Activated CD8-positive, alpha-beta memory T cell treated with anti-CD3 and anti-CD28 coated beads, Interleukin-2, amount 50 U/mL, for 48 hours (primary cell): ENCODE measurements at regions not wholly inside any gene's neighbourhood (a gene's known extent, or its start where the extent isn't known, plus 50 kb on each side); places are given as distances from the start of the nearest gene placed in this dataset.

Experiments
- DNase-seq: peaks from one replicate; pipeline ENCODE4 v3.0.0-alpha.2; 2020

GRCh38 chr2:88281302-88282217 is 111.4 kb downstream of the THNSL2 start:
- no peak for DNase-seq

DNA sequence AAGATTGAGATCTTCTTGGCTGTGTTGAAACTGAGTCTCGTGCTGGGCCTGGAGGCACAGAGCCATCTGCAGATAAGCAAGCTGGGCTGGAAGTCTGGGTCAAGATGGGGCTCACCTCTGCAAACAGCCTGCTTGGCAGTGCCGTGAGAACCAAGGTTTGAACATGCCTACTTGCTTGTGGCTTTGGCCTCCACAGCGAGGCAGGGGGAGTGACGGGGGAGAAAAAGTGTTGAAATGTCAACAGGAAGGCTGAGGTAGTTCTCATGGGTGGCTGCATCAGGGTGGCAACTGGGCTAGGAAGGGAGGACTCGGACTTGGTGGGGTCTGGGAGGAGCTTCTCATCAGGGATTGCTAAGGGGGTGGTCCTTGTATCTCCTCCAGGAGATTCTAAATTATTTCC is 99.7 kb downstream of the THNSL2 start:
- no peak for DNase-seq

DNA sequence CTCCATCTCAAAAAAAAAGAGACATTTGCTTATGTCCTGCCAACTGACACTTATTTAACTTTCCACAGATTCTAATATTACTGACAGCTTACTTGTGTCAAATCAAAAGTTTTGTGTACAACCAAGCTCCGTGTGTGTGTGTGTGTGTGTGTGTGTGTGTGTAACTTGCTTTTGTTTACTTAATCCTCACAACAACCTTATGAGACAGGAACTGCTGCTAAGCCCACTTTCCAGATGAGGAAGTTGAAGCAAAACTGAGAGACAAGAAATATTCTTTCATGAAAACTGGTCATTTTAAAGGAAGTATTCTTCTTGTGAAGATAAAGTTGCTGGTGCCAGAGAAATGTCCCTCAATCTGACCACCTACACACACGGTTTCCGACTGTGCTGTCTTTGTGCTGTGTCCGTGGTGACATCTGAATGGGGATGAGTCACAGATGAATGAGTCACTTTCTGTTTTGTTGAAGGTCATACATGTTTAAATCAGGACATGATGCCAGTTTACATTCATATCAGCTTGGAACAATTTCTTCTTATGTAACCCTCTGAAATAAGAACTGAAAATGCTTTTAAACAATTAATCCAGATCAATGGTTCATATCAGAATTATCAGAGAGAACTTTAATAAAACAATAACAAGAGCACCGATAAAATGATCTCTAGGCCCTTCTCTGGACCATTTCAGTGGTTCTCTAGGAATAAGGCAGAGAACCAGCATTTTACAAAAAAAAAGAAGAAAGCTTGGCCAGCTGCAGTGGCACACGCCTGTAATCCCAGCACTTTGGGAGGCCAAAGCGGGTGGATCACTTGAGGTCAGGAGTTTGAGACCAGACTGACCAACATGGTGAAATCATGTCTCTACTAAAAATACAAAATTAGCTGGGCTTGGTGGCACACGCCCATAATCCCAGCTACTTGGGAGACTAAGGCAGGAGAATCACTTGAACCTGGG is 95.5 kb downstream of the THNSL2 start:
- DNase-seq = no peak

DNA sequence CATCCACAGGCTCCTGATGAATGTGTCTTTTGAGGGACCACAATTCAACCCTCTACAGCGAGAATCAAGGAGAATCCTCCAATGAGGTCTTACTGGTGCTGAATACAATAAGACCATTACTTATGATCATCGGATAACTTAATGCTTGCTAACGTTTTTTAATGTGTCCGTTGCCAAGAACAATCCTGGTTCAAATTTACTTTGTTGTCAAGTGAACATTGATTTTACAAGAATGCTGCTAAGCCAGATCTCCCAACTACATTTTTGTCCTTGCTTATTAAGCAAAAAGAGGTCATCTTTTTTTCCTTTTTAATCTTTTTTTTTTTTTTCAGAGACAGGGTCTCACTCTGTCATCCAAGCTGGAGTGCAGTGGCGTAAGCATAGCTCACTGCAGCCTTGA is 93.7 kb downstream of the THNSL2 start:
- DNase-seq = no peak

GRCh38 chr2:88261725-88262124 is 91.6 kb downstream of the THNSL2 start:
- no peak for DNase-seq

GRCh38 chr2:88258208-88258607 is 88.1 kb downstream of the THNSL2 start:
- DNase-seq = no peak

DNA sequence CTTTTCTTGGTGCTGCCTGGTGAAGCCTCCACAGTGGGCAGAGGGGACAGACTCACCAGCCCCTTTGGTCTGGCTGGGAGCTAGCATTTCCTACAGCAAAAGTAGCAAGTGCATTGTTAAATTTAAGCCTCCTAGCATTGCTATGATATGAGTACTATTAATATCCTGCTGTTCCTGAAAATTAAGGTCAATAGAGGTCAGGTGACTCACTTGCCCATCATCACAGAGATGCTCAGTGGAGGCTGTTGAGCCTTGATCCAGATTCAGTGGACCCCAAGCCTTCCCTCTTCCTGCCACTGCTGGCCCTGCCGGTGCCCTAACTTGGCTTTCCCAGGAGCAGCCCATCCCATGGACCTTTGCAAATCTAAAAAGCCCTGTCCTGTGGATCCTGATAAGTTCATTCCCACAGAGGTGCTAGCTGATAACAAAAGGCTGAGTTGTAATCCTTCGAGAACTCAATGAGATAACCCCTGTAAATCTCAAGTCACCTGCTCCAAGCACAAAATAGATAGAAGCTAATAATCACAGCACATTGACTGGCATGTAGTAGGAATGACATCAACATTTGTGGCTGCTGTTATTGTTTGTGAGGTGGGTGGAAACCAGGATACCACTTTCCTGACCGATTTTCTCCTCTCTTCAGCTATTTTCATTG is 84.4 kb downstream of the THNSL2 start:
- DNase-seq = no peak

GRCh38 chr2:88253997-88254396 is 83.9 kb downstream of the THNSL2 start:
- DNase-seq = no peak

DNA sequence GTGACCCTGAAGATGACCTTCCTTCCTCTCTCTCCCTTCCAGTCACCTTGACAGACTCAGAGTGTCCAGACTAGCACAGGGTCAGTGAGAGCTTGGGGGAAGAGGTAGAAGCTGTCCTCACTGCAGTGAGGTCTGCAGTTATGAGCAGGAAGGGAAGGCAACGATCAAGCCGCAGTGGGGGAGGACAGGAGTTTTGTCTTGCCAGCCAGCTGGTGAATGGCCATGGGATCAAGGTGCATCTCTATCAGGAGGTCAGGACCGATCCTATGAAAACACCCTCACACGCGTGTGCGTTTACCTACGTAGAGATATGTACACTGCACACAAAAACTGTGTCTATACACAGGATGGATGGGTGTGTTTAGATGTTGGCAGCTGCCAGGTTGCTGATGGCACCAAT is 83.2 kb downstream of the THNSL2 start:
- no peak for DNase-seq

- no peak for DNase-seq
Measured at GRCh38 chr2:88252646-88253045, 82.5 kb downstream of the THNSL2 start.

DNA sequence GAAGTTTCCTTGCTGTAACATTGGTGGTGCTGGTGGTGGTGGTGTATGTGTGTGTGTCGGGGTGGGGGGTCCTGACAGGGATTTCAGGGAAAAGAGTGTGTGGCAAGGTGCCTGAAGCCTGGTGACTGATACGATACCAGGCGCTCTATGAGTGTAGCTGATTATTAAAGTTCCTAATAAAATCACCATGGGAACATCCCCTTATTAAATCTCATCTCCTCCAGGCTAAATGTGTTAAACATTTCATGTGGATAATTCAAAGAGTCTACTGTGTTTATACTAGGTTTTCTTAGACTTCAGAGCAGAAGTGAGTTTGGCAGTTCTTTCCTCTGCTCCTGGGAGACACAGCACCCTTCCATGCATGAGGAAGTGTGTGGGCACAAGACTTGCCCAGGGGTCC is 82.0 kb downstream of the THNSL2 start:
- no peak for DNase-seq

GRCh38 chr2:88250404-88250803 is 80.3 kb downstream of the THNSL2 start:
- no peak for DNase-seq

GRCh38 chr2:88248280-88248828 is 78.2 kb downstream of the THNSL2 start:
- no peak for DNase-seq

GRCh38 chr2:88247531-88247930 is 77.4 kb downstream of the THNSL2 start:
- no peak for DNase-seq

DNA sequence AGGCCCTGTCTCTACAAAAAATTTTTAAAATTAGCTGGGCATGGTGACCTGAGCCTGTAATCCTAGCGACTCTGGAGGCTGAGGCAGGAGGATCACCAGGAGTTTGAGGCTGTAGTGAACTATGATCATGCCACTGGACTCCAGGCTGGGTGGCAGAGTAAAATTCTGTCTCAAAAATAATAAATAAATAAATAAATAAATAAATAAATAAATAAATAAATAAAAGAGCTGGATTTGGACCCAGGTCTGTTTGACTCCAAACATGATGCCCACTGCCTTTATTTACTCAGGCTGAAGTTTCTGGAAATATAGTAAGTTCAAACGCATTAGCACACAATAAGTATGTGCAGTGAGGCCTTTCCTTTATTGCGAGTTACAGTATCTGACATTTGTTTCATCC is 75.0 kb downstream of the THNSL2 start:
- DNase-seq = no peak

- DNase-seq = no peak
Measured at GRCh38 chr2:88239781-88240180, 69.6 kb downstream of the THNSL2 start.

GRCh38 chr2:88236666-88237065 is 66.5 kb downstream of the THNSL2 start:
- DNase-seq = no peak
